Right ventricle myocardium superior (tissue), 1 donor: ENCODE measurements at regions not wholly inside any gene's neighbourhood (a gene's known extent, or its start where the extent isn't known, plus 50 kb on each side); places are given as distances from the start of the nearest gene placed in this dataset.

Experiments used
- ATAC-seq: fragments of 200-7000 bp; cut with Tn5 transposase; one replicate; pipeline ENCODE4 v1.9.1; 2020; ENCODE audit warnings: mild to moderate bottlenecking; ENCODE audit not compliant: poor library complexity
- DNase-seq: peaks from one replicate; pipeline ENCODE4 v3.0.0-alpha.2; 2020
- intact Hi-C: fragments of 100-400 bp; cut with DNase I; formaldehyde crosslinking; loops from one replicate; pipeline ENCODE4 v1.11.2; 2022
- donor health status: DM: no; HTN: yes; CAD: no; lungs with severe emphysema.

DNA sequence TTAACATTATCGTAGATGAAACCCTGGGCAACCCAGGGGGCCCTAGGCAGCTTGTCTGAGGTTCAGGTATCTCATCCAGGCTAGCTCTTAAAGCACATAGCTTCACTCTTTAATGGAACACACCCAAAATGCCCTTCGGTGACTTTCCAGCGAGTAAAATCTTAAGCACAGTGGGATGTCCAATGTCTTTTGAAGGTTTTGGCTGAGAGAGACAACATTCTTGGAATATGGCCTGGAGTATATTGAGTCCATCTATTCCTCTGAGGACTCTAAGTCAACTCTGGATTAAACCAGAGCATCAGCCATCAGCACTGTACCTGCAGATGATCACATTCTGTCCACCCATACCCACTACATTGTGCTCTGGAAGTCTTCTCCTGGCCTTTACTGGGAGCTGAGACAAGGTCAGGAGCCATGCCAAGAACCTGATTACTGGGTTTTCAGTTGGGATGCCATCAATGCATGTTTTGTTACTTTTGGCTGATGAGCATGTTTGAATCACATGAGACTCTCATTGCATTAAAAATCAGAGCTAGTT, 63.4 kb upstream of the CDH11 start:
- DNase-seq (no peak), ATAC-seq (no peak)

DNA sequence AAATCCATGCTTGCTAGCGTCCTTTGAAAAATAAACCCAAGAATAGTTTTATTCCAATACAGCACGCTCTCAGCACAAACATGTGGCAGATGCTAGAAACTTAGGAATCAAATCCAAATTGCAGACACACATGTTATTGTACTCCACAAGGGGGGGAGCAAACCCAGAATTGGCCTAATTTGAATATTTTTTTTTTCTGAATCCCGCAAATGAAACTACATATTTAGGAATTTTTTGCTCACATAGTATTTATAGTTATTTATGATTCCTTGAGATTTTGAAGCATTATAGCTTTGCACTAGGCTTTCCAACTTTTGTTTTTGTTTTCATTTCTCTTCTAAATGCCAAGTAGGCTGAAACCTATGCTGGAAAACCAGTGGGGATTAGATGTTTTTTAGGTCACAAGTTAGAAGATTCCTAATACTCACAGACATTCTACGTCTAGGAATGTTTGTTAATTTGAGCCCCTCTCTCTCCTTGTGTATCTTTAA, 59.3 kb upstream of the CDH11 start:
- peak; percentile 38 for ATAC-seq
- intact Hi-C loops = no loop called here

More for the DNA sequence above, 63.4 kb upstream of the CDH11 start:
- intact Hi-C loops = no loop called here

DNA sequence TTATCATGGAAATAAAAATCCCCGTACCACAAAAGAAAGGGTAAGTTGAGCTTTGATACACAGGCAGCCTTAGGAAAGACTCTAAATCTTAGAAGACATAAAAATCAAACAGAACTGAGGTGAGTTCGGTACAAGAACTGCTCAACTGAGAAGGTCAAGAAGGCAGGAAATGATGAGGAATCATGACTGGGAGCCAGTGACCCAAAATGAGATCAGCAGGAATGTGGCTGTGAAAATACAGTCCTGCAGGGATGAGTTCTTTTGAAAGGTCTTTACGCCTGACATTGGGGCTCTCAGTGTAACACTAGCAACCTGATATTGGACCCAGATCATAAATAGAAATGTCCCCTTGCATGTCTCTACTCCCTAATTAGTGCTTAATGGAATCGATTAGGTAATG, 56.3 kb upstream of the CDH11 start:
- intact Hi-C loops = no loop called here
- no peak for ATAC-seq
- no peak for DNase-seq

More for the DNA sequence above, 59.3 kb upstream of the CDH11 start:
- DNase-seq = no peak

DNA sequence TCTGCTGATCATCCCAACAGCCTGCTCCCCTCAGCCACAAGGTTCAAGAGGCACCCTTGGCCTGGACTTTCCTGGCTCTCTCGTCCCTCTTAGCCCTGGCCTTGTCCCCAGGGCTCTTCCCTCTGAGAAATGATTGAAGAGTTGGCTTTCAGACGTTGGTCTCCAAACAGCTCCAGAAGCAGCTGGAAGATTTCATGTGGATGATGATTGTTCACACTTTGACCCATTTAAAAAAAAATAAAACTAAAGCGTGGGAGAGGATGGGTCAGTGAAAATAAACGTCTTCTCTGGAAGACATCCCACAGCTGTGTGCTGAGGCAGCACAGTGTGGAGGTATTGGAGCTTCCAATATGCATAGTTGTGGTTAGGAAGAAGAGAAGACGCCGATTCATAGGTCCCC, 54.7 kb upstream of the CDH11 start:
- DNase-seq (peak; percentile 59), ATAC-seq (peak; percentile 92)
- intact Hi-C loops = no loop called here

DNA sequence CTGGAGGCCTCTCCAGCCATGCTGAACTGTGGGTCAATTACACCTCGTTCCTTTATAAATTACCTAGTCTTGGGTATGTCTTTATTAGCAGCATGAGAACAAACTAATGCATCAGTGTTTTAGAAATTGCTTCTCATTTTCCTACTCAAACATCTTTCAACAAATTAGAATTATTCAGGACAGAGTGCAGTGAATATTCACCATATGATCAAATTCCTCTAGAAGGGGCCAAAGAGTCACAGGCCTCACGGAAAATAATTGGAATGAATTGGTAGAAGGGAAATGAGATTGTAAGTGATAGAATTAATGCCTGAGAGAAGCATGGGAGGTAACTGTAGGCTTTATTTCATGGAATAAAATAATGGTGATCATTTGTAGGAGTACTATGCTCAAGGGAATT, 50.5 kb upstream of the CDH11 start:
- intact Hi-C loops = no loop called here
- DNase-seq = no peak
- ATAC-seq = no peak
